DOHH2 (cell line): ENCODE measurements at regions not wholly inside any gene's neighbourhood (a gene's known extent, or its start where the extent isn't known, plus 50 kb on each side); places are given as distances from the start of the nearest gene placed in this dataset.

Source experiments
- EZH2phosphoT487 ChIP-seq: fragments of 200-600 bp; sonication (generic); IDR thresholded peaks from 2 replicates; pipeline ENCODE4 v1.6.1; 2017; ENCODE audit warnings: borderline replicate concordance, mild to moderate bottlenecking, antibody characterized with exemption, low read length, moderate library complexity, mixed read lengths
- TF ChIP-seq, protein P1 (sequence below): fragments of 200-600 bp; sonication (generic); IDR thresholded peaks from one replicate; pipeline ENCODE4 v1.5.1; 2014; ENCODE audit warnings: antibody characterized with exemption, mild to moderate bottlenecking, low read depth, low read length; ENCODE audit not compliant: poor library complexity, severe bottlenecking

- TF ChIP-seq, protein P1, sequence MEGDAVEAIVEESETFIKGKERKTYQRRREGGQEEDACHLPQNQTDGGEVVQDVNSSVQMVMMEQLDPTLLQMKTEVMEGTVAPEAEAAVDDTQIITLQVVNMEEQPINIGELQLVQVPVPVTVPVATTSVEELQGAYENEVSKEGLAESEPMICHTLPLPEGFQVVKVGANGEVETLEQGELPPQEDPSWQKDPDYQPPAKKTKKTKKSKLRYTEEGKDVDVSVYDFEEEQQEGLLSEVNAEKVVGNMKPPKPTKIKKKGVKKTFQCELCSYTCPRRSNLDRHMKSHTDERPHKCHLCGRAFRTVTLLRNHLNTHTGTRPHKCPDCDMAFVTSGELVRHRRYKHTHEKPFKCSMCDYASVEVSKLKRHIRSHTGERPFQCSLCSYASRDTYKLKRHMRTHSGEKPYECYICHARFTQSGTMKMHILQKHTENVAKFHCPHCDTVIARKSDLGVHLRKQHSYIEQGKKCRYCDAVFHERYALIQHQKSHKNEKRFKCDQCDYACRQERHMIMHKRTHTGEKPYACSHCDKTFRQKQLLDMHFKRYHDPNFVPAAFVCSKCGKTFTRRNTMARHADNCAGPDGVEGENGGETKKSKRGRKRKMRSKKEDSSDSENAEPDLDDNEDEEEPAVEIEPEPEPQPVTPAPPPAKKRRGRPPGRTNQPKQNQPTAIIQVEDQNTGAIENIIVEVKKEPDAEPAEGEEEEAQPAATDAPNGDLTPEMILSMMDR, result no peak
- TF ChIP-seq EZH2phosphoT487, result no peak
These were observed 213.1 kb upstream of the GULP1 start for GRCh38 chr2:188078534-188078933.
